Breast epithelium (tissue), 4 donors: ENCODE measurements at regions not wholly inside any gene's neighbourhood (a gene's known extent, or its start where the extent isn't known, plus 50 kb on each side); places are given as distances from the start of the nearest gene placed in this dataset.

Experiments
- DNase-seq, 2 donors: peaks; one replicate each; pipeline ENCODE4 v3.0.0-alpha.2; 2019; ENCODE audit warnings: low spot score in 2 of 2
- H3K27ac ChIP-seq, 2 donors: fragments of 200-600 bp; sonication (generic) in 1 of 2; one replicate each; pipeline ENCODE4 v1.5.1; 2016 to 2019; ENCODE audit warnings: mild to moderate bottlenecking in 1 of 2
- H3K27me3 ChIP-seq, 2 donors: fragments of 200-600 bp; sonication (generic) in 1 of 2; one replicate each; pipeline versions ENCODE4 v1.5.1 to v1.6.0; 2017 to 2019; ENCODE audit warnings: control low read depth in 1 of 2, mild to moderate bottlenecking in 1 of 2
- H3K36me3 ChIP-seq: fragments of 200-600 bp; one replicate; pipeline ENCODE4 v1.5.1; 2019
- H3K4me1 ChIP-seq, 2 donors: fragments of 200-600 bp; sonication (generic); one replicate each; pipeline ENCODE4 v1.5.1; 2016 to 2019; ENCODE audit warnings: control low read depth in 1 of 2
- H3K4me3 ChIP-seq, 3 donors: fragments of 200-600 bp; sonication (generic); 1 replicate in 2 of 3; 2 replicates in 1 of 3; pipeline ENCODE4 v1.5.1; 2016 to 2019; ENCODE audit warnings: mild to moderate bottlenecking in 3 of 3, moderate library complexity in 2 of 3
- H3K9me3 ChIP-seq, 2 donors: fragments of 200-600 bp; sonication (generic) in 1 of 2; one replicate each; pipeline ENCODE4 v1.5.1; 2016 to 2019; ENCODE audit warnings: control low read depth in 1 of 2
- CTCF ChIP-seq, 3 donors: fragments of 450-650 bp; IDR thresholded peaks; one replicate each; pipeline ENCODE4 v1.5.1; 2016 to 2017; ENCODE audit warnings: antibody characterized with exemption in 3 of 3, mild to moderate bottlenecking in 3 of 3, moderate library complexity in 3 of 3
- POLR2A ChIP-seq: fragments of 450-650 bp; IDR thresholded peaks from one replicate; pipeline ENCODE4 v1.6.1; 2016; ENCODE audit warnings: antibody characterized with exemption, mild to moderate bottlenecking, moderate library complexity
- POLR2AphosphoS5 ChIP-seq, 3 donors: sonication (generic); formaldehyde crosslinking; IDR thresholded peaks; one replicate each; pipeline ENCODE4 v1.6.1; 2017; ENCODE audit warnings: antibody characterized with exemption in 3 of 3
- intact Hi-C: fragments of 100-400 bp; cut with DNase I; formaldehyde crosslinking; loops from one replicate; pipeline ENCODE4 v1.15.1; 2023; ENCODE audit warnings: low total_unique reads

GRCh38 chr6:138593124-138593877 is 94.0 kb upstream of the NHSL1 start:
- H3K9me3 ChIP-seq, result no peaks in the 10 kb centered on the region
- H3K4me1 ChIP-seq, result no peaks in the 10 kb centered on the region
- TF ChIP-seq POLR2A (no peak), CTCF (IDR thresholded peaks at IDR 0.05) (no peak), POLR2AphosphoS5 (IDR thresholded peaks at IDR 0.05) (no peak)
- intact Hi-C loops, result loop anchor here (5.0 kb wide), 1 partner anchor 1054 kb away; no protein-coding TSS in a partner anchor
- H3K4me3 ChIP-seq, result peak overlapping the region in 1 of 3 donors; percentile 46
- peak in 1 of 2 donors; percentile 30 for DNase-seq
- no peaks in the 10 kb centered on the region for H3K36me3 ChIP-seq
- no peaks in the 10 kb centered on the region for H3K27me3 ChIP-seq
- peak overlapping the region; percentile 19 to 86 for H3K27ac ChIP-seq

- Histone ChIP-seq H3K9me3 (no peaks in the 10 kb centered on the region), H3K27me3 (no peaks in the 10 kb centered on the region), H3K4me1 (no peaks in the 10 kb centered on the region), H3K36me3 (no peaks in the 10 kb centered on the region), H3K4me3 (no peak overlapping the region), H3K27ac (peak overlapping the region in 1 of 2 donors; percentile 59)
- TF ChIP-seq CTCF (IDR thresholded peaks at IDR 0.05), result no peak
- TF ChIP-seq POLR2AphosphoS5 (IDR thresholded peaks at IDR 0.05), result no peak
- TF ChIP-seq POLR2A, result no peak
- intact Hi-C loops, result loop anchor here (5.0 kb wide), 1 partner anchor 1053 kb away; no protein-coding TSS in a partner anchor
- no peak for DNase-seq
These were observed 94.8 kb upstream of the NHSL1 start for GRCh38 chr6:138593909-138594757.

- no peaks in the 10 kb centered on the region for H3K36me3 ChIP-seq
- TF ChIP-seq CTCF (IDR thresholded peaks at IDR 0.05) (no peak), POLR2A (no peak), POLR2AphosphoS5 (IDR thresholded peaks at IDR 0.05) (no peak)
- intact Hi-C loops, result loop anchor here (5.0 kb wide), 1 partner anchor 1053 kb away; no protein-coding TSS in a partner anchor
- H3K27me3 ChIP-seq, result no peaks in the 10 kb centered on the region
- no peak overlapping the region for H3K4me3 ChIP-seq
- H3K4me1 ChIP-seq, result no peaks in the 10 kb centered on the region
- no peaks in the 10 kb centered on the region for H3K9me3 ChIP-seq
- DNase-seq, result no peak
- H3K27ac ChIP-seq, result no peak overlapping the region
These were observed 95.5 kb upstream of the NHSL1 start for GRCh38 chr6:138594758-138595140.

GRCh38 chr6:138596126-138596525 is 96.8 kb upstream of the NHSL1 start:
- intact Hi-C loops, result no loop called here
- Histone ChIP-seq H3K4me1 (no peaks in the 10 kb centered on the region), H3K9me3 (no peaks in the 10 kb centered on the region), H3K27me3 (no peaks in the 10 kb centered on the region), H3K4me3 (no peak overlapping the region), H3K36me3 (no peaks in the 10 kb centered on the region), H3K27ac (no peak overlapping the region)
- DNase-seq, result no peak
- TF ChIP-seq POLR2AphosphoS5 (IDR thresholded peaks at IDR 0.05) (no peak), CTCF (IDR thresholded peaks at IDR 0.05) (no peak), POLR2A (no peak)

- no peak for DNase-seq
These were observed 97.3 kb upstream of the NHSL1 start for GRCh38 chr6:138596591-138596990.

More at GRCh38 chr6:138596591-138596990, 97.3 kb upstream of the NHSL1 start:
- Histone ChIP-seq H3K27ac (no peak overlapping the region), H3K4me1 (no peaks in the 10 kb centered on the region), H3K36me3 (no peaks in the 10 kb centered on the region), H3K9me3 (no peaks in the 10 kb centered on the region), H3K4me3 (peak overlapping the region in 1 of 3 donors; percentile 3), H3K27me3 (no peaks in the 10 kb centered on the region)
- intact Hi-C loops, result no loop called here
- TF ChIP-seq POLR2AphosphoS5 (IDR thresholded peaks at IDR 0.05) (no peak), POLR2A (no peak)
